Lung (tissue), 11 donors: ENCODE measurements at regions not wholly inside any gene's neighbourhood (a gene's known extent, or its start where the extent isn't known, plus 50 kb on each side); places are given as distances from the start of the nearest gene placed in this dataset.

Experiments
- ATAC-seq: fragments of 200-7000 bp; cut with Tn5 transposase; one replicate; pipeline ENCODE4 v1.9.1; 2020; ENCODE audit warnings: moderate number of reproducible peaks; ENCODE audit not compliant: insufficient read depth, low FRiP score
- DNase-seq, 3 donors: peaks; one replicate each; pipeline ENCODE4 v3.0.0-alpha.2; 2013 to 2017
- H3K27ac ChIP-seq, 2 donors: one replicate each; pipeline ENCODE4 v1.5.1; 2013; ENCODE audit warnings: mild to moderate bottlenecking in 2 of 2, moderate library complexity in 2 of 2, control low read depth in 1 of 2, inconsistent platforms in 1 of 2, low read depth in 1 of 2, low read length in 1 of 2
- H3K27me3 ChIP-seq, 3 donors: one replicate each; pipeline ENCODE4 v1.5.1; 2013; ENCODE audit warnings: low read length in 2 of 3; ENCODE audit not compliant: control insufficient read depth in 3 of 3, insufficient read depth in 3 of 3
- H3K36me3 ChIP-seq, 4 donors: one replicate each; pipeline ENCODE4 v1.5.1; 2013; ENCODE audit warnings: low read length in 4 of 4, mild to moderate bottlenecking in 1 of 4, moderate library complexity in 1 of 4; ENCODE audit not compliant: control insufficient read depth in 4 of 4, insufficient read depth in 4 of 4
- H3K4me1 ChIP-seq, 5 donors: one replicate each; pipeline ENCODE4 v1.5.1; 2013; ENCODE audit warnings: low read length in 5 of 5, mild to moderate bottlenecking in 2 of 5, moderate library complexity in 1 of 5; ENCODE audit not compliant: control insufficient read depth in 5 of 5, insufficient read depth in 5 of 5
- H3K4me3 ChIP-seq: one replicate; pipeline ENCODE4 v1.5.1; 2013; ENCODE audit warnings: mild to moderate bottlenecking, control low read depth, moderate library complexity
- H3K9ac ChIP-seq, 2 donors: one replicate each; pipeline ENCODE4 v1.5.1; 2013; ENCODE audit warnings: low read length in 2 of 2, control low read depth in 1 of 2; ENCODE audit not compliant: insufficient read depth in 1 of 2
- H3K9me3 ChIP-seq, 4 donors: one replicate each; pipeline ENCODE4 v1.5.1; 2013; ENCODE audit warnings: low read length in 3 of 4, mild to moderate bottlenecking in 1 of 4, moderate library complexity in 1 of 4; ENCODE audit not compliant: control insufficient read depth in 4 of 4, insufficient read depth in 3 of 4
- CTCF ChIP-seq: IDR thresholded peaks from 2 replicates; pipeline ENCODE4 v1.5.1; 2012; ENCODE audit warnings: mild to moderate bottlenecking; ENCODE audit errors: control extremely low read depth, extremely low read depth
- WGBS, 2 donors: extraction: QIAGEN DNeasy Blood & Tissue Kit; methylation state at CpG; one replicate each; pipeline ENCODE4 v1.1.7; 2013; 5-methylcytosine and 5-hydroxymethylcytosine counted together
- donor health status: control.
- donor health status: control.
- donor health status: Bipolar disorder and iron deficiency.
- donor health status: healthy.
- donor health status: DM: yes; HTN: yes; CAD: no.

GRCh38 chr7:142542105-142542504 is 207.2 kb upstream of the PRSS1 start:
- no peak overlapping the region for H3K27ac ChIP-seq
- 68 to 71% methylated on average over 1 of the region's 1 CpG for WGBS, 2 donors
- peaks cover 0 to 2% (median 0%) of the 10 kb centered on the region in 3 donors for H3K27me3 ChIP-seq
- no peaks in the 10 kb centered on the region for H3K4me1 ChIP-seq
- H3K36me3 ChIP-seq, result no peaks in the 10 kb centered on the region
- no peak for DNase-seq
- H3K9me3 ChIP-seq, result peaks cover 0 to 3% (median 0%) of the 10 kb centered on the region in 4 donors
- H3K4me3 ChIP-seq, result no peak overlapping the region
- no peak for ATAC-seq
- TF ChIP-seq CTCF, result no peak
- no peak overlapping the region for H3K9ac ChIP-seq

GRCh38 chr7:142540371-142540770 is 208.9 kb upstream of the PRSS1 start:
- H3K4me1 ChIP-seq, result no peaks in the 10 kb centered on the region
- H3K9ac ChIP-seq, result no peak overlapping the region
- no peak for TF ChIP-seq CTCF
- H3K27me3 ChIP-seq, result peaks cover 0 to 2% (median 0%) of the 10 kb centered on the region in 3 donors
- DNase-seq, result no peak
- no peak for ATAC-seq
- peaks cover 0 to 1% (median 0%) of the 10 kb centered on the region in 4 donors for H3K9me3 ChIP-seq
- WGBS, 2 donors, result 79 to 92% methylated on average over 2 of the region's 2 CpGs
- no peak overlapping the region for H3K4me3 ChIP-seq
- H3K27ac ChIP-seq, result no peak overlapping the region
- no peaks in the 10 kb centered on the region for H3K36me3 ChIP-seq

- DNase-seq (no peak), ATAC-seq (no peak)
- peaks cover 0 to 2% (median 0%) of the 10 kb centered on the region in 3 donors for H3K27me3 ChIP-seq
- H3K9ac ChIP-seq, result no peak overlapping the region
- 52 to 76% methylated on average over 1 of the region's 1 CpG for WGBS, 2 donors
- H3K4me3 ChIP-seq, result no peak overlapping the region
- no peaks in the 10 kb centered on the region for H3K4me1 ChIP-seq
- no peak overlapping the region for H3K27ac ChIP-seq
- peaks cover 0 to 1% (median 0%) of the 10 kb centered on the region in 4 donors for H3K9me3 ChIP-seq
- no peaks in the 10 kb centered on the region for H3K36me3 ChIP-seq
- TF ChIP-seq CTCF, result no peak
These were observed 209.4 kb upstream of the PRSS1 start for GRCh38 chr7:142539901-142540300.

- H3K27ac ChIP-seq, result no peak overlapping the region
- WGBS, 2 donors, result 96 to 100% methylated on average over 1 of the region's 1 CpG
- no peak overlapping the region for H3K9ac ChIP-seq
- no peak for ATAC-seq
- no peaks in the 10 kb centered on the region for H3K36me3 ChIP-seq
- no peak overlapping the region for H3K4me3 ChIP-seq
- peaks cover 0 to 1% (median 0%) of the 10 kb centered on the region in 4 donors for H3K9me3 ChIP-seq
- no peak for DNase-seq
- peaks cover 0 to 8% (median 0%) of the 10 kb centered on the region in 3 donors for H3K27me3 ChIP-seq
- H3K4me1 ChIP-seq, result no peaks in the 10 kb centered on the region
- TF ChIP-seq CTCF, result no peak
These were observed 211.5 kb upstream of the PRSS1 start for GRCh38 chr7:142537760-142538159.
